ENCODE measurements at regions not wholly inside any gene's neighbourhood (a gene's known extent, or its start where the extent isn't known, plus 50 kb on each side); places are given as distances from the start of the nearest gene placed in this dataset.

GRCh38 chr3:150073031-150073430 lies 102.3 kb upstream of the PFN2 start:
- no peak for ATAC-seq
- POLR2A ChIA-PET, result no interaction called here
- CTCF ChIA-PET, result interaction anchor here (1.0 to 2.2 kb wide), 2 partner anchors 111 to 302 kb away, joined by 3 to 7 read pairs; no protein-coding TSS in a partner anchor

GRCh38 chr3:150072576-150072975 lies 101.9 kb upstream of the PFN2 start:
- H3K4me3 ChIP-seq, result no peak overlapping the region
- no peak for TF ChIP-seq ESRRA (IDR thresholded peaks at IDR 0.05; ENCODE audit: borderline replicate concordance, low read length)
- TF ChIP-seq FOSB (CRISPR knock-in tag; IDR thresholded peaks at IDR 0.05), result no peak
- TF ChIP-seq POLR2AphosphoS2 (conservative IDR thresholded peaks at IDR 0.05; ENCODE audit: low read length), result no peak
- no peak overlapping the region for H3K27ac ChIP-seq
- DNase-seq (ENCODE audit: low read depth in 1 of 2, low spot score in 1 of 2) (no peak), FAIRE-seq (no peak), ATAC-seq (no peak)
- CTCF ChIA-PET, result interaction anchor here (1.0 to 2.2 kb wide), 2 partner anchors 112 to 301 kb away, joined by 3 to 7 read pairs; no protein-coding TSS in a partner anchor
- POLR2A ChIA-PET, result no interaction called here
- no peak overlapping the region for H3K4me2 ChIP-seq
- H3K4me1 ChIP-seq, result no peaks in the 10 kb centered on the region
- H3K9me3 ChIP-seq, result peaks cover 8% of the 10 kb centered on the region; the same call in 2 of the 3 replicates
- WGBS (ENCODE audit: missing lambda C conversion rate), result 86% methylated on average over 6 of the region's 6 CpGs

More at GRCh38 chr3:150073031-150073430, 102.3 kb upstream of the PFN2 start:
- H3K4me2 ChIP-seq, result no peak overlapping the region
- 74% methylated on average over 2 of the region's 2 CpGs for WGBS (ENCODE audit: missing lambda C conversion rate)
- FAIRE-seq, result no peak
- no peak overlapping the region for H3K27ac ChIP-seq
- H3K4me1 ChIP-seq, result no peaks in the 10 kb centered on the region
- H3K4me3 ChIP-seq, result no peak overlapping the region
- no peak for DNase-seq (ENCODE audit: low read depth in 1 of 2, low spot score in 1 of 2)
- TF ChIP-seq MAZ (IDR thresholded peaks at IDR 0.05; ENCODE audit: borderline replicate concordance, low read depth, low read length) (no peak), CBX2 (IDR thresholded peaks at IDR 0.05; ENCODE audit: borderline replicate concordance, low read depth) (no peak), PHF8 (IDR thresholded peaks at IDR 0.05; ENCODE audit: borderline replicate concordance, low read depth) (no peak), CBX8 (IDR thresholded peaks at IDR 0.05) (no peak), EHMT2 (IDR thresholded peaks at IDR 0.05; ENCODE audit: low read depth) (no peak), CEBPB (IDR thresholded peaks at IDR 0.05) (no peak), POLR2A (IDR thresholded peaks at IDR 0.05; ENCODE audit: low read length) (no peak), FOXS1 (CRISPR knock-in tag; IDR thresholded peaks at IDR 0.05) (no peak)
- peaks cover 8% of the 10 kb centered on the region; the same call in 2 of the 3 replicates for H3K9me3 ChIP-seq

- H3K4me3 ChIP-seq, result no peak overlapping the region
- H3K27ac ChIP-seq, result no peak overlapping the region
- no peak for DNase-seq (ENCODE audit: low read depth in 1 of 2, low spot score in 1 of 2)
- FAIRE-seq, result no peak
- no peak overlapping the region for H3K4me2 ChIP-seq
- ChIA-PET CTCF (interaction anchor here (1.0 to 1.2 kb wide), 3 partner anchors 9 to 188 kb away, joined by 3 to 5 read pairs (median 3); no protein-coding TSS in a partner anchor), POLR2A (no interaction called here)
- no peaks in the 10 kb centered on the region for H3K4me1 ChIP-seq
- 69% methylated on average over 4 of the region's 4 CpGs for WGBS (ENCODE audit: missing lambda C conversion rate)
- no peaks in the 10 kb centered on the region for H3K9me3 ChIP-seq
- TF ChIP-seq CEBPB (IDR thresholded peaks at IDR 0.05), result no peak
- no peak for TF ChIP-seq ZFP36 (IDR thresholded peaks at IDR 0.05; ENCODE audit: borderline replicate concordance, partially characterized antibody)
- no peak for TF ChIP-seq HDAC2 (IDR thresholded peaks at IDR 0.05)
- TF ChIP-seq MYC (IDR thresholded peaks at IDR 0.05; ENCODE audit: borderline replicate concordance, low read length), result no peak
- no peak for TF ChIP-seq CHD4 (IDR thresholded peaks at IDR 0.05; ENCODE audit: borderline replicate concordance)
- TF ChIP-seq SMC3 (IDR thresholded peaks at IDR 0.05), result no peak
- ATAC-seq, result no peak
These were observed 99.6 kb upstream of the PFN2 start for GRCh38 chr3:150070271-150070670.

GRCh38 chr3:150069633-150070032 lies 98.9 kb upstream of the PFN2 start:
- FAIRE-seq (no peak), DNase-seq (ENCODE audit: low read depth in 1 of 2, low spot score in 1 of 2) (no peak), ATAC-seq (no peak)
- 50% methylated on average over 1 of the region's 1 CpG for WGBS (ENCODE audit: missing lambda C conversion rate)
- no peaks in the 10 kb centered on the region for H3K9me3 ChIP-seq
- H3K4me2 ChIP-seq, result no peak overlapping the region
- no peaks in the 10 kb centered on the region for H3K4me1 ChIP-seq
- TF ChIP-seq POLR2AphosphoS2 (conservative IDR thresholded peaks at IDR 0.05; ENCODE audit: low read length) (no peak), CBX8 (IDR thresholded peaks at IDR 0.05) (no peak), CTCF (IDR thresholded peaks at IDR 0.05) (no peak), JUNB (IDR thresholded peaks at IDR 0.05) (no peak), RNF2 (IDR thresholded peaks at IDR 0.05; ENCODE audit: borderline replicate concordance, low read depth) (no peak), MAFK (IDR thresholded peaks at IDR 0.05; ENCODE audit: partially characterized antibody) (no peak), HOXB13 (CRISPR knock-in tag; IDR thresholded peaks at IDR 0.05; ENCODE audit: low read depth) (no peak), ZSCAN20 (CRISPR knock-in tag; IDR thresholded peaks at IDR 0.05) (no peak), E2F6 (IDR thresholded peaks at IDR 0.05; ENCODE audit: borderline replicate concordance, low read depth) (no peak), NR3C1 (IDR thresholded peaks at IDR 0.05) (no peak), KDM1A (IDR thresholded peaks at IDR 0.05; ENCODE audit: low read depth) (no peak), NFE2L2 (conservative IDR thresholded peaks at IDR 0.05; ENCODE audit: low read length) (no peak), ZC3H11A (IDR thresholded peaks at IDR 0.05) (no peak), RARB (CRISPR knock-in tag; IDR thresholded peaks at IDR 0.05) (no peak), TP53 (CRISPR knock-in tag; IDR thresholded peaks at IDR 0.05) (no peak), RAD21 (conservative IDR thresholded peaks at IDR 0.05 in 1 of 2, IDR thresholded peaks at IDR 0.05 in 1 of 2) (no peak), HOXA7 (CRISPR knock-in tag; IDR thresholded peaks at IDR 0.05) (no peak)
- ChIA-PET POLR2A (no interaction called here), CTCF (interaction anchor here (1.1 to 1.2 kb wide), 2 partner anchors 9 to 23 kb away, joined by 3 to 5 read pairs; no protein-coding TSS in a partner anchor)
- H3K4me3 ChIP-seq, result no peak overlapping the region
- no peak overlapping the region for H3K27ac ChIP-seq

Measured in A549 (cell line).